Adrenal gland (tissue), 9 donors: ENCODE measurements at regions not wholly inside any gene's neighbourhood (a gene's known extent, or its start where the extent isn't known, plus 50 kb on each side); places are given as distances from the start of the nearest gene placed in this dataset.

ENCODE experiments used
- DNase-seq, 7 donors: peaks; one replicate each; pipeline ENCODE4 v3.0.0-alpha.2; 2019 to 2020
- H3K27ac ChIP-seq, 5 donors: fragments of 200-600 bp; sonication (generic) in 4 of 5; 1 replicate in 3 of 5; 2 replicates in 2 of 5; pipeline versions ENCODE4 v1.5.1 to v1.8.0; 2016 to 2020; ENCODE audit warnings: mild to moderate bottlenecking in 1 of 5
- H3K27me3 ChIP-seq: fragments of 200-600 bp; 2 replicates; pipeline ENCODE4 v1.8.0; 2021
- H3K36me3 ChIP-seq, 2 donors: fragments of 200-600 bp; replicated peaks in 1 of 2; 1 replicate in 1 of 2; 2 replicates in 1 of 2; pipeline versions ENCODE4 v1.5.1 to v1.8.0; 2018 to 2022
- H3K4me1 ChIP-seq, 2 donors: fragments of 200-600 bp; replicated peaks in 1 of 2; 1 replicate in 1 of 2; 2 replicates in 1 of 2; pipeline versions ENCODE4 v1.5.1 to v1.8.0; 2018 to 2021
- H3K4me3 ChIP-seq, 4 donors: fragments of 200-600 bp; sonication (generic) in 3 of 4; one replicate each; pipeline ENCODE4 v1.5.1; 2016 to 2018
- H3K9me3 ChIP-seq, 3 donors: fragments of 200-600 bp; sonication (generic) in 1 of 3; replicated peaks in 1 of 3; 1 replicate in 2 of 3; 2 replicates in 1 of 3; pipeline versions ENCODE4 v1.5.1 to v1.8.0; 2016 to 2021
- CTCF ChIP-seq, 6 experiments: fragments of 450-650 bp in 4 of 6; fragments of 200-600 bp in 2 of 6; sonication (generic) in 1 of 6; IDR thresholded peaks; 1 replicate in 5 of 6; 2 replicates in 1 of 6; pipeline versions ENCODE4 v1.5.1 to v1.8.0; 2016 to 2021; ENCODE audit warnings: antibody characterized with exemption in 6 of 6, mild to moderate bottlenecking in 2 of 6, moderate library complexity in 1 of 6
- POLR2A ChIP-seq, 2 donors: fragments of 450-650 bp; IDR thresholded peaks; one replicate each; pipeline ENCODE4 v1.6.1; 2017; ENCODE audit warnings: antibody characterized with exemption in 2 of 2, mild to moderate bottlenecking in 2 of 2, moderate library complexity in 1 of 2
- WGBS, 4 donors: extraction: QIAGEN DNeasy Blood & Tissue Kit in 2 of 4; methylation state at CpG; one replicate each; pipeline versions ENCODE4 v1.1.5 to v1.1.7; 2013 to 2017; 5-methylcytosine and 5-hydroxymethylcytosine counted together
- intact Hi-C, 2 donors: fragments of 100-400 bp; cut with DNase I; formaldehyde crosslinking; loops; one replicate each; pipeline versions ENCODE4 v1.14.1 to v1.15.0; 2022 to 2023
- donor health status: healthy with polysubstance abuse.
- donor health status: Bipolar disorder and iron deficiency.
- donor health status: DM: yes; HTN: yes; CAD: no.
- donor health status: DM: no; HTN: no; CAD: no.
- donor health status: DM: no; HTN: no; CAD: no.

DNA sequence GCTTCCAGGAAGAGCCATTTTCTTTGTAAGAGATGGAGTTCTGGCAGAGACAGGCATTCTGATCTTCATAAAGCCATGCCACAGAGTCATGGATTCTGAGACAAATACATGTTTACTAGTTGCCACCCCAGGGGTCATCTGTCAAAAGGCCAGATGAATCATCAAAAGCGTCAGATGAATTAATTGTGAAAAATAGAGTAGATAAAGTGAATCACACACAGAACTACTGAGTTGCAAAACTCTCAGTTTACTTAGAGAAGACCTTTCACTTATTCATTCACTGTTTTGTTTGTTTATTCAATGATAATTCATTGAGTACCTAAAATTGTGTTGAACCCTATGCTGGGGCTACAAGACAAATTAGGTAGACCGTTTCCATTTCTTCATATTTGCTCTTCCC is 157.7 kb upstream of the SERPINE2 start:
- 43 to 65% (median 56%) methylated on average over 2 of the region's 2 CpGs for WGBS, 4 donors
- no peak for TF ChIP-seq POLR2A (IDR thresholded peaks at IDR 0.05)
- no peak for TF ChIP-seq CTCF (IDR thresholded peaks at IDR 0.05)
- intact Hi-C loops: no loop called here
- Histone ChIP-seq H3K4me1 (no peaks in the 10 kb centered on the region), H3K36me3 (no peaks in the 10 kb centered on the region), H3K27me3 (no peaks in the 10 kb centered on the region), H3K9me3 (no peaks in the 10 kb centered on the region), H3K27ac (peak overlapping the region in 1 of 5 donors; percentile 18), H3K4me3 (no peak overlapping the region)
- no peak for DNase-seq

- H3K36me3 ChIP-seq: no peaks in the 10 kb centered on the region
- no peaks in the 10 kb centered on the region for H3K27me3 ChIP-seq
- WGBS, 4 donors: 45 to 68% (median 49%) methylated on average over 1 to 2 of the region's 2 CpGs
- peak; percentile 26 to 70 (median 34) for DNase-seq
- TF ChIP-seq CTCF (IDR thresholded peaks at IDR 0.05): no peak
- TF ChIP-seq POLR2A (IDR thresholded peaks at IDR 0.05): no peak
- H3K4me3 ChIP-seq: no peak overlapping the region
- H3K9me3 ChIP-seq: no peaks in the 10 kb centered on the region
- intact Hi-C loops: no loop called here
- H3K27ac ChIP-seq: peak overlapping the region in 2 of 5 donors; percentile 5 to 18
- peaks cover 0 to 6% of the 10 kb centered on the region in 2 donors for H3K4me1 ChIP-seq
These were observed 157.0 kb upstream of the SERPINE2 start for GRCh38 chr2:224195925-224196571.

DNA sequence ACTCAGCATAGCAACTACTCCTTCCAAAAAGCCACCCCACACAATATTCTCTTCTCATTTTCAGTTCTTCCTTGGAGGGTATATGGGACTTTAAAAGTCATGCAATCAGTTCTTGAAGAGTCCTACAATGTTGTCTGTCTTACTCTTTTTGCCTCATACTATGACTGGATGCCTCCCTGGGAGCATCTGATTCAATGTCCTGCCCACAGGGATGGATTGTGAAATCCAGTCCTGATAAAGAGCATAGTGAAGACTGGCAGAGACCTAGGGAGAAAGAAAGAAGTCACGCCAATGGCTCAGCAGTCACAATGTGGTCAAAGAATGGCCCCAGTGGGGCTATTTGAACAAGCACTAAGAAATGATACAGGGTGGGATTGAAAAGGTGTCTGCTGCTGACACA is 155.1 kb upstream of the SERPINE2 start:
- Histone ChIP-seq H3K4me3 (no peak overlapping the region), H3K36me3 (no peaks in the 10 kb centered on the region), H3K27ac (no peak overlapping the region), H3K4me1 (peaks cover 8 to 11% of the 10 kb centered on the region in 2 donors), H3K27me3 (no peaks in the 10 kb centered on the region), H3K9me3 (no peaks in the 10 kb centered on the region)
- 84 to 98% (median 92%) methylated on average over 1 of the region's 1 CpG for WGBS, 4 donors
- no peak for DNase-seq
- intact Hi-C loops: no loop called here
- TF ChIP-seq CTCF (IDR thresholded peaks at IDR 0.05) (no peak), POLR2A (IDR thresholded peaks at IDR 0.05) (no peak)

GRCh38 chr2:224191465-224191864 is 152.4 kb upstream of the SERPINE2 start:
- Histone ChIP-seq H3K27me3 (no peaks in the 10 kb centered on the region), H3K36me3 (no peaks in the 10 kb centered on the region), H3K27ac (peak overlapping the region in 1 of 5 donors; percentile 49), H3K9me3 (no peaks in the 10 kb centered on the region), H3K4me3 (no peak overlapping the region), H3K4me1 (peaks cover 8 to 11% of the 10 kb centered on the region in 2 donors)
- no peak for DNase-seq
- WGBS, 4 donors: 73 to 90% (median 77%) methylated on average over 3 of the region's 3 CpGs
- TF ChIP-seq POLR2A (IDR thresholded peaks at IDR 0.05) (no peak), CTCF (IDR thresholded peaks at IDR 0.05) (no peak)
- intact Hi-C loops: no loop called here
